Keratinocyte (primary cell): ENCODE measurements at regions not wholly inside any gene's neighbourhood (a gene's known extent, or its start where the extent isn't known, plus 50 kb on each side); places are given as distances from the start of the nearest gene placed in this dataset.

Source experiments
- CTCF ChIP-seq, 3 experiments: IDR thresholded peaks in 1 of 3; conservative IDR thresholded peaks in 1 of 3; optimal IDR thresholded peaks in 1 of 3; 2 replicates in 2 of 3; 3 replicates in 1 of 3; pipeline versions ENCODE3 to v1.5.1; 2011; ENCODE audit warnings: low read length in 3 of 3, mild to moderate bottlenecking in 3 of 3, moderate library complexity in 2 of 3, control low read depth in 1 of 3, inconsistent platforms in 1 of 3; ENCODE audit not compliant: insufficient read depth in 2 of 3; ENCODE audit errors: extremely low read depth in 1 of 3
- EZH2 ChIP-seq: IDR thresholded peaks from one replicate; pipeline ENCODE4 v1.6.1; 2012; ENCODE audit warnings: inconsistent platforms, mild to moderate bottlenecking, low read length, moderate library complexity

DNA sequence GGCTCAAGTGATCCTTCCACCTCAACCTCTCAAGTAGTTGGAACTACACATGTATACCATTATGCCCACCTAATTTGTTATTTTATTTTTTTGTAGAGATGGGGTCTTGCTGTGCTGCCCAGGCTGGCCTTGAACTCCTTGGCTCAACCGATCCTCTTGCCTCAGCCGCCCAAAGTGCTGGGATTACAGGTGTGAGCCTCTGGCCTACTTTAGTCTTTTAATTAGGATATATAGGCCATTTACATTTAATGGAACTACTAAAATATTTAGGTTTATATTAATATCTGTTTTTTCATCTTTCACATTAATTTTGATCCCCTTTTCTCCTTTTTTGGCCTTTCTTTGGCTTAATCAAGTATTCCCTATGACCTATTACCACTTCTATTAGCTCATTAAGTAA, 95.7 kb upstream of the OSR1 start:
- TF ChIP-seq CTCF (optimal IDR thresholded peaks at IDR 0.05 in 1 of 3, IDR thresholded peaks at IDR 0.05 in 1 of 3, conservative IDR thresholded peaks at IDR 0.05 in 1 of 3; ENCODE audit: extremely low read depth in 1 of 3, insufficient read depth in 2 of 3, low read length in 3 of 3), result no peak
- TF ChIP-seq EZH2, result no peak
